ENCODE measurements at regions not wholly inside any gene's neighbourhood (a gene's known extent, or its start where the extent isn't known, plus 50 kb on each side); places are given as distances from the start of the nearest gene placed in this dataset.

DNA sequence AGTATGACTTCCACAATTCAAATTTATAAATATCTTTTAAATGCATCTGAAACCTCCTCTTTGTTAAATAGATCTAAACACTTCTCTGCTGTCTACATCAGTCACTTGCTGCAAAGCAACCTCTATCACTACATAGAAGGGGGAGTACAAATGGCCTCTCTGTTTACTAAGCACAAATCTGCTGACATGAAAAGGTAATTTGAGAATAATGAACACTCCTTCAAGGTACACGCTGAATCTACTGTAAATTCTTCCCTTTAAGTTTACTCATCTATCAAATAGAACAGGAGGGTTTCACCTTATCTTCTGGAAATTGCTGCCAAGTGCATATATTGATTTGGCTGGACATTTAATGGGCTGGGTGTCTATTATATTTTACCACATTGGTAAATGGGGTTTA, 879.6 kb downstream of the SUCLG1 start:
- no peak overlapping the region for H3K27ac ChIP-seq (ENCODE audit: poor library complexity, severe bottlenecking)
- TF ChIP-seq CTCF (IDR thresholded peaks at IDR 0.05; ENCODE audit: poor library complexity, severe bottlenecking): no peak
- no peaks in the 10 kb centered on the region for H3K36me3 ChIP-seq (ENCODE audit: low read depth)
- H3K27me3 ChIP-seq (ENCODE audit: insufficient read depth, poor library complexity, severe bottlenecking): no peaks in the 10 kb centered on the region
- H3K4me1 ChIP-seq (ENCODE audit: insufficient read depth, poor library complexity, severe bottlenecking): no peaks in the 10 kb centered on the region
- ATAC-seq (ENCODE audit: low read depth): no peak
- H3K4me3 ChIP-seq (ENCODE audit: severe bottlenecking): no peak overlapping the region
- no peaks in the 10 kb centered on the region for H3K9me3 ChIP-seq (ENCODE audit: severe bottlenecking)
- DNase-seq (ENCODE audit: low spot score): no peak

DNA sequence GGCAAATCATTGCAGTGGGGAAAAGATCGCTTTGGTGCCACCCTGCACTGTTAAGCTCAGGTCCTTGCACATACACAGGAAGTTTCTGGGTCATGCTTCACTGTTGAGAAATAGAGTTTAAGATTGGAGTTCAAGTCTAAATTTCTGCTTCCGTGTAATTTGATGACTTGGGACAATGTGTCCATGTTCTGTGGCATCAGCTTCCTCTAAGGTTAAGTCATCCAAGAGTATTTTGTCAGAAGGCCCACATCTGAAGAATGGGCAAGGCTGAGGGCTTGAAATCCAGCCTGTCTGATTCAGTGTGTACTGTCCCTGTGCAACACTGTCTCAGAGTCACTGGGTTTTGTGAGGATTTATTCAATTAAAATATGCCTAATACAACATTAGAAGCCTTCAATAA, 880.7 kb downstream of the SUCLG1 start:
- Histone ChIP-seq H3K27ac (ENCODE audit: poor library complexity, severe bottlenecking) (no peak overlapping the region), H3K36me3 (ENCODE audit: low read depth) (no peaks in the 10 kb centered on the region), H3K27me3 (ENCODE audit: insufficient read depth, poor library complexity, severe bottlenecking) (no peaks in the 10 kb centered on the region), H3K4me1 (ENCODE audit: insufficient read depth, poor library complexity, severe bottlenecking) (no peaks in the 10 kb centered on the region), H3K9me3 (ENCODE audit: severe bottlenecking) (no peaks in the 10 kb centered on the region), H3K4me3 (ENCODE audit: severe bottlenecking) (no peak overlapping the region)
- ATAC-seq (ENCODE audit: low read depth) (peak; percentile 36; the same call in 1 of the 3 replicates), DNase-seq (ENCODE audit: low spot score) (no peak)
- no peak for TF ChIP-seq CTCF (IDR thresholded peaks at IDR 0.05; ENCODE audit: poor library complexity, severe bottlenecking)

- H3K4me1 ChIP-seq (ENCODE audit: insufficient read depth, poor library complexity, severe bottlenecking): no peaks in the 10 kb centered on the region
- DNase-seq (ENCODE audit: low spot score): no peak
- H3K9me3 ChIP-seq (ENCODE audit: severe bottlenecking): no peaks in the 10 kb centered on the region
- H3K4me3 ChIP-seq (ENCODE audit: severe bottlenecking): no peak overlapping the region
- H3K27me3 ChIP-seq (ENCODE audit: insufficient read depth, poor library complexity, severe bottlenecking): no peaks in the 10 kb centered on the region
- no peak for ATAC-seq (ENCODE audit: low read depth)
- no peak overlapping the region for H3K27ac ChIP-seq (ENCODE audit: poor library complexity, severe bottlenecking)
- H3K36me3 ChIP-seq (ENCODE audit: low read depth): no peaks in the 10 kb centered on the region
- no peak for TF ChIP-seq CTCF (IDR thresholded peaks at IDR 0.05; ENCODE audit: poor library complexity, severe bottlenecking)
These were observed 884.5 kb downstream of the SUCLG1 start for GRCh38 chr2:83574614-83575013.

- no peak for TF ChIP-seq CTCF (IDR thresholded peaks at IDR 0.05; ENCODE audit: poor library complexity, severe bottlenecking)
- H3K4me3 ChIP-seq (ENCODE audit: severe bottlenecking): no peak overlapping the region
- no peak overlapping the region for H3K27ac ChIP-seq (ENCODE audit: poor library complexity, severe bottlenecking)
- no peak for ATAC-seq (ENCODE audit: low read depth)
- no peaks in the 10 kb centered on the region for H3K4me1 ChIP-seq (ENCODE audit: insufficient read depth, poor library complexity, severe bottlenecking)
- DNase-seq (ENCODE audit: low spot score): no peak
- no peaks in the 10 kb centered on the region for H3K9me3 ChIP-seq (ENCODE audit: severe bottlenecking)
- no peaks in the 10 kb centered on the region for H3K27me3 ChIP-seq (ENCODE audit: insufficient read depth, poor library complexity, severe bottlenecking)
- H3K36me3 ChIP-seq (ENCODE audit: low read depth): no peaks in the 10 kb centered on the region
These were observed 886.0 kb downstream of the SUCLG1 start for GRCh38 chr2:83573060-83573459.

- Histone ChIP-seq H3K4me3 (ENCODE audit: severe bottlenecking) (no peak overlapping the region), H3K4me1 (ENCODE audit: insufficient read depth, poor library complexity, severe bottlenecking) (no peaks in the 10 kb centered on the region), H3K27ac (ENCODE audit: poor library complexity, severe bottlenecking) (no peak overlapping the region), H3K9me3 (ENCODE audit: severe bottlenecking) (no peaks in the 10 kb centered on the region), H3K36me3 (ENCODE audit: low read depth) (no peaks in the 10 kb centered on the region), H3K27me3 (ENCODE audit: insufficient read depth, poor library complexity, severe bottlenecking) (no peaks in the 10 kb centered on the region)
- DNase-seq (ENCODE audit: low spot score): no peak
- no peak for TF ChIP-seq CTCF (IDR thresholded peaks at IDR 0.05; ENCODE audit: poor library complexity, severe bottlenecking)
- peak; percentile 57; the same call in 2 of the 3 replicates for ATAC-seq (ENCODE audit: low read depth)
These were observed 886.7 kb downstream of the SUCLG1 start for GRCh38 chr2:83572400-83572799.

All from RWPE2 (cell line).